ENCODE measurements at regions not wholly inside any gene's neighbourhood (a gene's known extent, or its start where the extent isn't known, plus 50 kb on each side); places are given as distances from the start of the nearest gene placed in this dataset.

DNA sequence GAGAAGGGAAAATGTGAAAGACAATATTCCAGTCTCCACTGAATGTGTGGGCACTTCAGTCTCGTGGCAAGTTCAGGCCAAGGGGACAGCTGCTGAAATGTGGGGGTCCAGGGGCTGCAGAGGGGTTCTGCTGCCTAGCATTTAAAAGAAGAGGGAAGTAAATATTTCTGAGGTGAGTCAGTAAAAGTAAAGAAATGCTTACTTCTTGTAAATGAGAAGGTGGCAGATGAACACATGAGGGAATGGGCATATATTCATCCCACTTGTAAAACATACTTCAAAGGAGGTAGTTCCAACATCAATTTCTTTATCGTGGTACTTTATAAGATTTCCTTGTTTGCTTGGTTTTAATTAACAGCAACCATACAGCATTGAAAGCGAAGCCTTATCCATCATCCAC is 63.1 kb upstream of the HIVEP3 start:
- H3K4me3 ChIP-seq (ENCODE audit: control insufficient read depth, low read depth, low read length) = no peak overlapping the region
- DNase-seq (ENCODE audit: low read depth) = no peak
- TF ChIP-seq, protein P1, sequence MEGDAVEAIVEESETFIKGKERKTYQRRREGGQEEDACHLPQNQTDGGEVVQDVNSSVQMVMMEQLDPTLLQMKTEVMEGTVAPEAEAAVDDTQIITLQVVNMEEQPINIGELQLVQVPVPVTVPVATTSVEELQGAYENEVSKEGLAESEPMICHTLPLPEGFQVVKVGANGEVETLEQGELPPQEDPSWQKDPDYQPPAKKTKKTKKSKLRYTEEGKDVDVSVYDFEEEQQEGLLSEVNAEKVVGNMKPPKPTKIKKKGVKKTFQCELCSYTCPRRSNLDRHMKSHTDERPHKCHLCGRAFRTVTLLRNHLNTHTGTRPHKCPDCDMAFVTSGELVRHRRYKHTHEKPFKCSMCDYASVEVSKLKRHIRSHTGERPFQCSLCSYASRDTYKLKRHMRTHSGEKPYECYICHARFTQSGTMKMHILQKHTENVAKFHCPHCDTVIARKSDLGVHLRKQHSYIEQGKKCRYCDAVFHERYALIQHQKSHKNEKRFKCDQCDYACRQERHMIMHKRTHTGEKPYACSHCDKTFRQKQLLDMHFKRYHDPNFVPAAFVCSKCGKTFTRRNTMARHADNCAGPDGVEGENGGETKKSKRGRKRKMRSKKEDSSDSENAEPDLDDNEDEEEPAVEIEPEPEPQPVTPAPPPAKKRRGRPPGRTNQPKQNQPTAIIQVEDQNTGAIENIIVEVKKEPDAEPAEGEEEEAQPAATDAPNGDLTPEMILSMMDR (IDR thresholded peaks at IDR 0.05; ENCODE audit: control insufficient read depth, insufficient read depth, low read depth, low read length, missing control alignments) = no peak

- no peak for DNase-seq (ENCODE audit: low read depth)
- TF ChIP-seq, protein P1 (IDR thresholded peaks at IDR 0.05; ENCODE audit: control insufficient read depth, insufficient read depth, low read depth, low read length, missing control alignments) = no peak
- H3K4me3 ChIP-seq (ENCODE audit: control insufficient read depth, low read depth, low read length) = no peak overlapping the region
Measured at GRCh38 chr1:41980827-41981653, 62.3 kb upstream of the HIVEP3 start.

DNA sequence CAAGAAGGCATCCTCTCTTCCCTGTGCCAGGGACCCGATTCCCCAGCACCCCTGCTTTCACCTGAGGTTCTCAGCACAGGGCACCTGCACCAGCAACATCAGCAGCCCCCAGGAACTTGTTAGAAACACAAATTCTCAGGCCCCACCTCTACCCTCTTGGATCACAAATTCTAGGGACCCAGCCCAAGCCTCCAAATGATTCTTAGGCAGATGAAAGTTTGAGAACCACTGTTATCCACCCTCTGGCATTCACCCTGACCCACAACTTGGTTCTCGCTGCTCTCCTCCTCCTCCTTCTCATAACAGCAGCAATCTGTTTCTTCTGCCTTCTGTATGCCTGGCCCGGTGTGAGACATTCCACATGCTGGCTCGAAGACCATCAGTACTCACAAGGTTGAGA is 60.3 kb upstream of the HIVEP3 start:
- TF ChIP-seq, protein P1 (IDR thresholded peaks at IDR 0.05; ENCODE audit: control insufficient read depth, insufficient read depth, low read depth, low read length, missing control alignments) = no peak
- no peak overlapping the region for H3K4me3 ChIP-seq (ENCODE audit: control insufficient read depth, low read depth, low read length)
- no peak for DNase-seq (ENCODE audit: low read depth)

DNA sequence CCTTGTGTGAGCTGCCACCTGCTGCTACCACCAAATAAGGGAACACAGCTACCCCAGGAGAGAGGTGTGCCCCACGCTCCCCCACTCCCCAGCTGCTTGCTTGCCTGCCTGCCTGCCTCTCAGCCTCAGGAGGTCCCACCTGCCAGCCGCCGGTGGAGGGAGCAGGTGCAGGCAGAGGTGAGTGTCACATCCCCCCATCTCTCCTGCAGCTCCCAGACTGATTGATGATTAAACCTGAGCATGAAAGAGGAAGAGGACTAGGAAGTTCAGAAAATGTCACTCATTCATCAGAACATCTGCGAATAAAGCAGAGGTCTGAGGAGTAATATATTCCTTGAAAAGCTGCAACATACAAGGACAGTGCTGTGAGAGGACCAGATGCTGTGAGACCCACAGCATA is 58.6 kb upstream of the HIVEP3 start:
- no peak for DNase-seq (ENCODE audit: low read depth)
- no peak overlapping the region for H3K4me3 ChIP-seq (ENCODE audit: control insufficient read depth, low read depth, low read length)
- TF ChIP-seq, protein P1 (IDR thresholded peaks at IDR 0.05; ENCODE audit: control insufficient read depth, insufficient read depth, low read depth, low read length, missing control alignments) = no peak

- TF ChIP-seq, protein P1 (IDR thresholded peaks at IDR 0.05; ENCODE audit: control insufficient read depth, insufficient read depth, low read depth, low read length, missing control alignments) = no peak
- H3K4me3 ChIP-seq (ENCODE audit: control insufficient read depth, low read depth, low read length) = no peak overlapping the region
- DNase-seq (ENCODE audit: low read depth) = no peak
Measured at GRCh38 chr1:41976671-41977070, 57.9 kb upstream of the HIVEP3 start.

- H3K4me3 ChIP-seq (ENCODE audit: control insufficient read depth, low read depth, low read length) = no peak overlapping the region
- TF ChIP-seq, protein P1 (IDR thresholded peaks at IDR 0.05; ENCODE audit: control insufficient read depth, insufficient read depth, low read depth, low read length, missing control alignments) = no peak
Measured at GRCh38 chr1:41975850-41976569, 57.3 kb upstream of the HIVEP3 start.

More at GRCh38 chr1:41975850-41976569, 57.3 kb upstream of the HIVEP3 start:
- no peak for DNase-seq (ENCODE audit: low read depth)
